ENCODE measurements at regions not wholly inside any gene's neighbourhood (a gene's known extent, or its start where the extent isn't known, plus 50 kb on each side); places are given as distances from the start of the nearest gene placed in this dataset.

DNA sequence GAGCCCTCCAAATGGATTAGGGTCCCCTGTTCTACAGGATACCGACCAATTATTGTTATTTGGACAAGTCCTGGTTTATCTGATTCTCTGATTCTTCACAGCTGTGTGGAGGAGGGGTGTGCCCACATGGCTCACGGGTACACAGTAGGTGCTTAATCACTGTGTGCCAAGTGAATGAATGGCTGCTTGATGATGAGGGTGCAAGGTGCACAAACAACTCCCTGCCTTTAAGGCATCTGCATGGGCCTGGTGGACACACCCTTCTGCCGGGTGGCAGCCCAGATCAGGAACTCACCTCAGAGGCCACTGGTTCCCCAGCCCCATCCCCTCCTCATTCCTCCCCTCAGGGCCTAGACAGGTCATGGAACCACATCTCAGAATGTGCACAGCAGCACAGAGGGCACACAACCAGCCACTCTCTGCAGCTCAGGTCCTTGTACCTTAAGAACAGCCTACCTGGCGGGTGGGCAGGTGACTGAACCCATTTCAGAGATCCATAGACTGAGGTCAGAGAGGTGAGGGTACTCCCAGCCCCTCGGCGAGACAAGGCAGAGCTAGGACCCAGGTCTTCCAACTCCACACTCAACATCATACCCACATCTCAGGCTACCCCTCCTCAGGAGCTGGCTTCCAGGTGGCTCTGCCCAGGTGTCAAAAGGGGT lies 50.3 kb downstream of the SHANK2 start:
- no peak for DNase-seq (ENCODE audit: low read depth in 4 of 4, low spot score in 3 of 4)

DNA sequence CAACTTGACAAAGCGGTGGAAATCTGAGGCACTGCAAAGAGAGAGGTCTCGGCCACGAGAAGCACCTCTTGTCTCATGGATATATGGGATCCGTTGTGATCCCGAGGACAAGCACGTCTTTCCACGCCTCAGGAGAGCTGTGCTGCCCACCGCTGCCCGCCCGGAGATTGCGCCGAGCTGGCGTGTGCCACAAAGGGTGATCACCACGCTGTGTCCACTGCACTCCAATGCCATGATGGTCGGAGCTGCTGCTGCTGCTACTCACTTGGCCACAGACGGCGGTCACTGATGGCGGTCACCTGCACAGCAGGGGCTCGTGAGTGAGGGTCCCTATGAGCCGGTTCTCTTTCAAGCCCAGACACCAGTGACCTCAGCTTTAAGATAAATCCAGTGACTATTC lies 51.1 kb downstream of the SHANK2 start:
- no peak for DNase-seq (ENCODE audit: low read depth in 4 of 4, low spot score in 3 of 4)

DNA sequence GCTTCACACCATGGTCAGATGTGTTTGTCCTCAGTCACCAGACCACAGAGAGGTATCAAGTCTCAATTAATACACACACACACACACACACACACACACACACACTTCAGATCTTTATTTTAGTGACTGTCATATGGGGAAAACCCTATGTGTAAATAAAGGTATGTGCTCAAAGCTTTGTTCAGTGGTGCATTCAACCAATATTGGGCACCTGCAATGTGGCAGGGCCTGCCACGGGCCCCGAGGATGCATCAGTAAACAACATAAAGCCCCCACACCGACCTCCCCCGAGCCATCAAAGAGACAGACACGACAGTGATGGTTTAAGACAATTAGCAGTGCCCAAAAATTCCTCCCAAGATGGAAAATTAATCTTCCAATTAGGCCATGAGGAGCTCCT lies 51.6 kb downstream of the SHANK2 start:
- DNase-seq (ENCODE audit: low read depth in 4 of 4, low spot score in 3 of 4), result no peak

DNA sequence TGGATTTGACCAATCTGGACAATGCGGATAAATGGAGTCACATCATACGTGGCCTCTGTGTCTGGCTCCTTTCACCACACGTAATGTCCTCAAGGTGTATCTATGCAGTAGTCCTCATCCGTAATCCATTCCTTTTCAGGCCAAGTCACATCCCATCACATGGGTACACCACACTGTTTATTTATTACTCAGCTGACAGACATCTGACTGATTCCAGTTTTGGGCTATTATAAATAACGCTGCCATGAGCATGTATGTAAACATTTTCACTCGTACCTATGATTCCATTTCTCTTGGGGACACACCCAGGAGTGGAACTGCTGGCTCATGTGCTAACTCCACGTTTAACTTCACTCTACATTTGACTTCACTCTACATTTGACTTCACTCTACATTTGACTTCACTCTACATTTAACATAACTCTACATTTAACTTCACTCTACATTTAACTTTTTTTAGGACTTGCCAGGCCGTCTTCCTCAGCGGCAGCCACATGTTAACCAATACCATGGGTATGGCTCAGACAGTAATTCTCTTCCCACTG lies 52.1 kb downstream of the SHANK2 start:
- DNase-seq (ENCODE audit: low read depth in 4 of 4, low spot score in 3 of 4), result no peak

- DNase-seq (ENCODE audit: low read depth in 4 of 4, low spot score in 3 of 4), result peak in 1 of 4 donors; percentile 42
Observed at GRCh38 chr11:71199226-71199820, 53.1 kb downstream of the SHANK2 start.

- DNase-seq (ENCODE audit: low read depth in 4 of 4, low spot score in 3 of 4), result no peak
Observed at GRCh38 chr11:71198823-71199165, 53.6 kb downstream of the SHANK2 start.

DNA sequence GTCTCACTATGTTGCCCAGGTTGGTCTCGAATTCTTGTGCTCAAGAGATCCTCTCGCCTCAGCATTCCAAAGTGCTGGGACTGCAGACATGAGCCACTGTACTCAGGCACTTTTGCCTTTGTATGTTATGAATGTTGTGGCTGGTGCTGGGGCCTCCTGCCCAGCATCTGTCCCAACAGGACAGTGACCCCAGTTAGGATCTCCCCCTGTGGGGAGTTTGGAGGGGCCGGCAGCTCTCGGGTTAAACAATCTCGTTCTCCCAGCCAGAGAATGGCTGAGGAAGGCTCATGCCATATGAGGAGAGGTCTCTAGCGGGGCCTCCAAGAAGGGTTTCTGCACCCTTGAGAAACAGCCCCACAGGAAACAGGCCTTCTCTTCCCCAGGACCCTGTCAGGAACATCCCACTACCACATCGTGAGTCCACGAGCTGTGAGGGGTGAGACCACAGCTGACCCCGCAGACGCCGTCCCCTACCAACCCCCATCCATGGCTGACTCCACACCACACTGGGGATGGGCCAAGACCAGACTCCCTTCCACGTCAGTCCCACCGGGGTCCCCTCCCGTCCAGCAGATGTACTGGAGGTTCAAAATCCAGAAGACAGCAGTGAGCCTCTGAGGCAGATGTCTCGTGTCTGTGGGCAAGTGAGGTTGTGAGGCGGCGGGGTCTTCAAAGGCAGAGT lies 54.1 kb downstream of the SHANK2 start:
- DNase-seq (ENCODE audit: low read depth in 4 of 4, low spot score in 3 of 4), result no peak

DNA sequence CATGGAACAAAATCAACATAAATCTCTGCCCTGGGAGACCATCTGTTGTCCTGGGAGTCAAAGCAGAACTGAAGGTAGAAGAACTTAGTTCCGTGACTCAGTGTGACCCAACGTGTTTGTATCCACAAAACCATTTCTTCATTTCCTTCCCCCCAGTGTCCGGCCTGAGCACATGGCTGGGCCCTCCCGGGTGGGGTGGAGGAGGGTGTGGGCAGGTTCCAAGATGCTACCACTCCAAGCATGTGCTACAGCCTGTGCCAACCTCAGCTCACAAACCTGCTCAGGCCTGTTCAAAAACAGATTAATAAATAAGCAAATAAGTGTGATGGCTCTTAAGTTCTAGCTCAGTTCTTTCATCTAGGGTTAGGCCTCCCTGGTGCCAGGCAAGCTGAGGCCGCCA lies 55.3 kb downstream of the SHANK2 start:
- DNase-seq (ENCODE audit: low read depth in 4 of 4, low spot score in 3 of 4), result no peak

GRCh38 chr11:71194710-71195109 lies 57.7 kb downstream of the SHANK2 start:
- no peak for DNase-seq (ENCODE audit: low read depth in 4 of 4, low spot score in 3 of 4)

DNA sequence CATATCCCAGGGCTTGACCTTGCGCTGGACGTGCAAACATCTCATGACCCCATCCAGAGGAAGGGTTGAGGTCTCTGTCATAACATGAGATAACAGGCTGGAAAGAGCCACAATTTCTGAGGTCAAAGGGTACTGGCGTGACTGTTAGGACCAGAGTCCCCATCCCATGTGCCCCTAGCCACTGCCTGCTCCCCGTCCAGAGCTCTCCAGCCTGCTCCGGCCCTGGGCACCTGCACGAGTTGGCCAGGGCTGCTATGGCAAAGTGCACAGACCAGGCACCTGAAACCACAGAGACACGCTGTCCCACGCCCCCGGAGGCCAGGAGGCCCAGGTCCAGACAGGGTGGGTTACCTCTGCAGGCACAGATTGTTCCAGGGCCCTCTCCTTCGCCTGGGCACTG lies 58.9 kb downstream of the SHANK2 start:
- DNase-seq (ENCODE audit: low read depth in 4 of 4, low spot score in 3 of 4), result no peak

DNA sequence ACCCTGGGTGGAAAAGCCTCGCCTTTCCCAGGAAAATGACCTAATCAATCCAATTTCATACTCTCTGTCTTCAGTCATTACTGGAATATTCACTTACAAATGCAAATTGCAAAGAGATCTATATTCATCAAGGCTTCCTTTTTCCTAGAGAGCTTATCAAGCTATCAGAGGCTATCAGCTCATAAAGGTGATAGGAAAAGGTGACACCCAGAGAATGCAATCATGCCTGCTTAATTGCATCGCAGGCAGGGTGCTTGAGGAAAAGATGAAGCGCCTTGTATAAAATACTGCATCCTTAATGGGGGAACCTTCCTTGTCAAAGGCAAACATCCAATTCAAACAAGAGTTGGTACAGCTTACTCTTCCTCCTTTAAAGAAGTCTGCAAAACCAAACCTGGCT lies 59.7 kb downstream of the SHANK2 start:
- DNase-seq (ENCODE audit: low read depth in 4 of 4, low spot score in 3 of 4), result no peak

DNA sequence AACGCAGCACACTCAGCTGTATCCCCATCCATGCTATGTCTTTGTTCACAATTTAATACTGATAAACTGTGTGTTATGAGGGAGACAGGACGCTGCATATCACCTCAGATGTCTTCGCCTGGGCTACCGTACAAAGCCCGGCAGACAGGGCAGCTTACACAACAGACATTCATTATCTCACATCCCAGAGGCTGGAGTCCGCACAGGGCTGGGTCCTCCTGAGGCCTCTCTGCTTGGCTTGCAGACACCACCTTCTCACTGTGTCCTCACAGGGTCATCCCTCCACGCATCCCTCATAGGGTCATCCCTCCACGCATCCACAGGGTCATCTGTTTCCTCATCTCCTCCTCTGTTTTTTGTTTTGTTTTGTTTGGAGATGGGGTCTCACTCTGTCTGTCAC lies 61.2 kb downstream of the SHANK2 start:
- no peak for DNase-seq (ENCODE audit: low read depth in 4 of 4, low spot score in 3 of 4)

- no peak for DNase-seq (ENCODE audit: low read depth in 4 of 4, low spot score in 3 of 4)
Observed at GRCh38 chr11:71190551-71190950, 61.8 kb downstream of the SHANK2 start.

- DNase-seq (ENCODE audit: low read depth in 4 of 4, low spot score in 3 of 4), result no peak
Observed at GRCh38 chr11:71189768-71190315, 62.5 kb downstream of the SHANK2 start.

- no peak for DNase-seq (ENCODE audit: low read depth in 4 of 4, low spot score in 3 of 4)
Observed at GRCh38 chr11:71188886-71189767, 63.2 kb downstream of the SHANK2 start.

- no peak for DNase-seq (ENCODE audit: low read depth in 4 of 4, low spot score in 3 of 4)
Observed at GRCh38 chr11:71188073-71188472, 64.3 kb downstream of the SHANK2 start.

DNA sequence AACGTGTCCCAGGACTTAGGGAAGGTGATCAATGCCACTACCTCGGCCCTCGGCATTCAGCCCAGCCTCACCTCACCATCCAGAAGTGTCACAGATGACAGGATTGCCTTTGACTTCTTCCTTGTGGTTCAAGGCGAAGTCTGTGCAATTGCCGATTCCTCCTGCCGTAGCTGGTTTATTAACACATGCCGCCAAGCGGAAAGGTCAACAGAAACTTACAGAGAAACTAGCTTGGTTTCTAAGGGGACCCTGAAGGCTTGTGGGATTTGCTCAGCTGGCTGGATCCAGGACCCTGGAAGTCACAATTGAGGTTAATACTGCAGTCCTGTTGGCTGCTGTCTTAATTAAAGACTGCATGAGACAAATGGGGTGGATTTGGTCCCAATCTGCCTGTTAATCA lies 65.6 kb downstream of the SHANK2 start:
- DNase-seq (ENCODE audit: low read depth in 4 of 4, low spot score in 3 of 4), result no peak

DNA sequence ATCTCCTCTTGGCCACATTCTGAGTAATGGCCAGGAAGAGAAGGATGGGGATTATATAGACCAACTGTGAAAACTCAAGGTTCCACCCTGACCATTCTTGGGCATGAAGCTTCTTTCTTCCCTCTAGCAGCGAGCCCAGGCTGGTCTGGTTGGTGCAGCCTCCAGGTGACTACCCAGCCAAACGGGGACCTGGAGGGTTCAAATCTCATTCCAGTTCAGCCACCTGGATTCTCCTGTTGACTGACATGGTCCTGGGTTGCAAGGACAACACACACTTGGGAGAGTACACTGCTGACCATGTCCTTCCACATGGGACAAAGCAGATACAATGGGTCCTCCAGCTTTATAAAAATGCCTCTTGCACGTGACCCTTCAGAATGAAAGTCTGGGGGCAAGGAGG lies 67.0 kb downstream of the SHANK2 start:
- DNase-seq (ENCODE audit: low read depth in 4 of 4, low spot score in 3 of 4), result no peak

- no peak for DNase-seq (ENCODE audit: low read depth in 4 of 4, low spot score in 3 of 4)
Observed at GRCh38 chr11:71184421-71185210, 67.8 kb downstream of the SHANK2 start.

DNA sequence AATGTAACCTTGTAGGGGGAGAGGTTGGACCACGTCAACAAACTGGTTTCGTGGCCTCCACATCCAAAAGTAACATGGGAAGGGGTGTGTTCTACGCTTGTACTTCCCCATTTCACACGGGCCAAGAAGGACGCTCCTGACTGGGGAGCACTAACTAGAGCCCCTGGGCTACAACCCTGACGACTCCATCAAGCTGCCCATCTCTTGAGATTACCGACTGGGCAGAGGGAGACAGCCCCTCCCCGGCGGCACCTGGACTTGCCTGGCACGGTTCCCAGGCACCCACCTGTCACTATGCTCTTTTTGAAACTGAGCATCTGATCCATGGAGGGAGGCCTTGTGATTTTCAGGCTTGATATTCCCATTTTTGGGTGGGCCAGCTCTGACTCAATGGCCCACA lies 68.5 kb downstream of the SHANK2 start:
- no peak for DNase-seq (ENCODE audit: low read depth in 4 of 4, low spot score in 3 of 4)
